ENCODE measurements at regions not wholly inside any gene's neighbourhood (a gene's known extent, or its start where the extent isn't known, plus 50 kb on each side); places are given as distances from the start of the nearest gene placed in this dataset.
"Not testable (repeated sequence)": the region's sequence is repeated elsewhere in the genome, so short reads cannot be mapped to it uniquely, and the experiment has no call there.

GRCh38 chr12:71283883-71284282, 126.1 kb upstream of the TSPAN8 start:
- DNase-seq (ENCODE audit: low spot score), result no peak
- H3K36me3 Mint-ChIP-seq (ENCODE audit: low read depth), result no peaks in the 10 kb centered on the region
- no peaks in the 10 kb centered on the region for H3K4me1 Mint-ChIP-seq (ENCODE audit: low read depth)
- intact Hi-C loops (cut with micrococcal nuclease), result no loop called here
- H3K27me3 Mint-ChIP-seq (ENCODE audit: insufficient read depth), result no peaks in the 10 kb centered on the region
- no peaks in the 10 kb centered on the region for H3K9me3 Mint-ChIP-seq
- H3K4me3 Mint-ChIP-seq, result no peak overlapping the region
- H3K27ac Mint-ChIP-seq, result no peak overlapping the region

GRCh38 chr12:71282925-71283324, 125.1 kb upstream of the TSPAN8 start:
- intact Hi-C loops (cut with micrococcal nuclease), result no loop called here
- Mint-ChIP-seq H3K4me1 (ENCODE audit: low read depth) (no peaks in the 10 kb centered on the region), H3K36me3 (ENCODE audit: low read depth) (no peaks in the 10 kb centered on the region)

GRCh38 chr12:71282020-71282419, 124.2 kb upstream of the TSPAN8 start:
- Mint-ChIP-seq H3K9me3 (no peaks in the 10 kb centered on the region), H3K36me3 (ENCODE audit: low read depth) (no peaks in the 10 kb centered on the region), H3K27me3 (ENCODE audit: insufficient read depth) (no peaks in the 10 kb centered on the region), H3K4me3 (no peak overlapping the region), H3K4me1 (ENCODE audit: low read depth) (no peaks in the 10 kb centered on the region), H3K27ac (no peak overlapping the region)
- intact Hi-C loops (cut with micrococcal nuclease), result no loop called here
- no peak for DNase-seq (ENCODE audit: low spot score)

More at GRCh38 chr12:71282925-71283324, 125.1 kb upstream of the TSPAN8 start:
- DNase-seq (ENCODE audit: low spot score), result no peak
- Mint-ChIP-seq H3K27me3 (ENCODE audit: insufficient read depth) (no peaks in the 10 kb centered on the region), H3K27ac (no peak overlapping the region), H3K9me3 (no peaks in the 10 kb centered on the region), H3K4me3 (no peak overlapping the region)

DNA sequence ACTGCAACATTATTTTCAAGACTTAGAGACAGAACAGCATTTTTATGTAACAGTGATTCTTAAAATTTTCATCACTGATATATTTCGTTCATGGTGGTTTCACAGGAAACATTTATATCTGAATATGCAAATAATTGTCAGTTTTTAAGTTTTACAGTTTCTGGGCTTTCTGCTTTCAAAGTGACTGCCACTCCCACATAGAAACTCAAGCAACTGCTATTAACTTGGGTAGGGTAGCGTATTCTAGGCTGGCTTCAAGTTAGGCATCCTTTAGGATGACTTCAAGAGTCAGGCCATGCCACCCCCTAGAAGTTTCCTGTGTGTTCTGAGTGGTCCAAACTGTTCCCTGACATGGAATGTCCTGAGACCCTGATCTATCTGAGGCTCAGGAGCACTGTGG, 123.6 kb upstream of the TSPAN8 start:
- H3K9me3 Mint-ChIP-seq, result no peaks in the 10 kb centered on the region
- H3K4me1 Mint-ChIP-seq (ENCODE audit: low read depth), result no peaks in the 10 kb centered on the region
- no peaks in the 10 kb centered on the region for H3K27me3 Mint-ChIP-seq (ENCODE audit: insufficient read depth)
- H3K36me3 Mint-ChIP-seq (ENCODE audit: low read depth), result no peaks in the 10 kb centered on the region
- H3K4me3 Mint-ChIP-seq, result no peak overlapping the region
- no peak for DNase-seq (ENCODE audit: low spot score)
- intact Hi-C loops (cut with micrococcal nuclease), result no loop called here
- no peak overlapping the region for H3K27ac Mint-ChIP-seq

- H3K9me3 Mint-ChIP-seq, result no peaks in the 10 kb centered on the region
- intact Hi-C loops (cut with micrococcal nuclease), result no loop called here
- no peaks in the 10 kb centered on the region for H3K27me3 Mint-ChIP-seq (ENCODE audit: insufficient read depth)
These were observed 120.1 kb upstream of the TSPAN8 start for GRCh38 chr12:71277866-71278265.

GRCh38 chr12:71276541-71276940, 118.7 kb upstream of the TSPAN8 start:
- H3K27ac Mint-ChIP-seq, result no peak overlapping the region
- intact Hi-C loops (cut with micrococcal nuclease), result no loop called here

More at GRCh38 chr12:71277866-71278265, 120.1 kb upstream of the TSPAN8 start:
- Mint-ChIP-seq H3K27ac (no peak overlapping the region), H3K4me1 (ENCODE audit: low read depth) (no peaks in the 10 kb centered on the region), H3K4me3 (no peak overlapping the region), H3K36me3 (ENCODE audit: low read depth) (no peaks in the 10 kb centered on the region)
- no peak for DNase-seq (ENCODE audit: low spot score)

GRCh38 chr12:71270794-71271193, 113.0 kb upstream of the TSPAN8 start:
- H3K27ac Mint-ChIP-seq; intact Hi-C loops (cut with micrococcal nuclease): not testable (repeated sequence)

More at GRCh38 chr12:71276541-71276940, 118.7 kb upstream of the TSPAN8 start:
- H3K9me3 Mint-ChIP-seq, result no peaks in the 10 kb centered on the region
- H3K27me3 Mint-ChIP-seq (ENCODE audit: insufficient read depth), result no peaks in the 10 kb centered on the region
- H3K36me3 Mint-ChIP-seq (ENCODE audit: low read depth), result no peaks in the 10 kb centered on the region
- no peak for DNase-seq (ENCODE audit: low spot score)
- no peaks in the 10 kb centered on the region for H3K4me1 Mint-ChIP-seq (ENCODE audit: low read depth)
- H3K4me3 Mint-ChIP-seq, result no peak overlapping the region

DNA sequence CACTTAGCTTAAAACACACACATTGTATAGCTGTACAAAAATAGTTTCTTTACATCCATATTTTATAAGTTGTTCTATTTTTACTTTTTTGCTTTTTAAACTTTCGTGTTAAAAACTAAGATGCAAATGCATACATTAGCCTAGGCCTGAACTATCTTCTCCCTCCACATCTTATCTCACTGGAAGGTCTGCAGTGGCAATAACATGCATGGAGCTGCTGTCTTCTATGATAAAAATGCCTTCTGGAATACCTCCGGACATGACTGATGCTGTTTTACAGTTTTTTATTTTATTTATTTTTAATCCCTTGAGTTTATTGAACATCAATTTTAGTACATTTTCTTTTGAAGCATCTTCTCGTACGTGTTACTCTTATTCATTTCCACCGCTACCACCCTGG, 112.3 kb upstream of the TSPAN8 start:
- intact Hi-C loops (cut with micrococcal nuclease), result no loop called here
- no peak overlapping the region for H3K4me3 Mint-ChIP-seq

More at GRCh38 chr12:71270794-71271193, 113.0 kb upstream of the TSPAN8 start:
- not testable (repeated sequence) for DNase-seq (ENCODE audit: low spot score); H3K4me1 Mint-ChIP-seq (ENCODE audit: low read depth); H3K27me3 Mint-ChIP-seq (ENCODE audit: insufficient read depth); H3K36me3 Mint-ChIP-seq (ENCODE audit: low read depth); H3K9me3 Mint-ChIP-seq; H3K4me3 Mint-ChIP-seq

DNA sequence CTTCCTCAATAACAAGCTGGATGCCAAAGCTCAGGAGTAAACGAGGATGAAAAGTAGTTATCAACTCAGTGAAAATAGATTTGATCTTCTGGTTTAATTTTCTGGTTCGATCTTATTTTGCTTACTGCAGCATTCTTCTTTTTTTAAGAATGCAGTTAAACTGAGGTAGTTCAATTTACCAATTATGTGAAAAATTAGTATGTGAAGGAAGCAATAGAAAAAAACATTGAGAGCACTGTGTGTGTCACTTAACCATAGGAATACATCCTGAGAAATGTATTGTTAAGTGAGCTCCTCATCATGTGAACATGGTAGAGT, 111.4 kb upstream of the TSPAN8 start:
- H3K36me3 Mint-ChIP-seq (ENCODE audit: low read depth), result no peaks in the 10 kb centered on the region
- no peak overlapping the region for H3K27ac Mint-ChIP-seq
- H3K4me3 Mint-ChIP-seq, result no peak overlapping the region
- intact Hi-C loops (cut with micrococcal nuclease), result no loop called here
- no peaks in the 10 kb centered on the region for H3K4me1 Mint-ChIP-seq (ENCODE audit: low read depth)
- H3K9me3 Mint-ChIP-seq, result no peaks in the 10 kb centered on the region
- no peaks in the 10 kb centered on the region for H3K27me3 Mint-ChIP-seq (ENCODE audit: insufficient read depth)
- DNase-seq (ENCODE audit: low spot score), result no peak

More for the DNA sequence above, 112.3 kb upstream of the TSPAN8 start:
- H3K27ac Mint-ChIP-seq, result no peak overlapping the region
- H3K4me1 Mint-ChIP-seq (ENCODE audit: low read depth), result no peaks in the 10 kb centered on the region
- no peaks in the 10 kb centered on the region for H3K36me3 Mint-ChIP-seq (ENCODE audit: low read depth)
- H3K27me3 Mint-ChIP-seq (ENCODE audit: insufficient read depth), result no peaks in the 10 kb centered on the region
- DNase-seq (ENCODE audit: low spot score), result no peak
- no peaks in the 10 kb centered on the region for H3K9me3 Mint-ChIP-seq

DNA sequence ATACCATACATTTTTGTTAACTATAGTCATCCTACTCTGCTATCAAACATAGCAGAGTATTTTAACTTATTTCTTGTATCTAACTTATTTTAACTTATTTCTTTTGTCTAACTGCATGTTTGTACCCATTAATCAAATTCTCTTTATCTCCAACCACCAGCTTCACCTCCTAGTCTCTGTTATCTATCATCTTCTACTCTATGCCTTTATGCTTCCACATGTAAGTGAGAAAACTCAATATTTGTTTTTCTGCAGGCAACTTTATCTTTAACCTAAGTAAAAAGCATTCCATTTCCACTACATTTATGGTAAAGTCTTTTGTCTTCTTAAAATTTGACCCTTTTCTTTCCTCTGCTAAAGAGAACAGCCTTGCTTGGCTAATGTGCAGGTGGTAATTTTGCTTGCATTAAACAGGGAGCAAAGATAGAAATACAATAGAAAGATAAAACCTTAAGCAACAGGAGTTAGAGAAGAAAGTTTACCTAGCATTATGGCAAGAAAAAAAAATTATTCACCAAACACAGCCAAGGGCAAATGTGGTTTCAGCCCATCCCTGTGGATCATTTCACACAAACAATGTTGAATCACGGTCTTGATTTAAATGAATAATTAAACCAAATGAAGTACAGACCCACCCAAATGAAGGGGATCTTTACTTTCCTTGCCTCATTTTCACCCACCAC, 110.9 kb upstream of the TSPAN8 start:
- Mint-ChIP-seq H3K4me1 (ENCODE audit: low read depth) (no peaks in the 10 kb centered on the region), H3K27me3 (ENCODE audit: insufficient read depth) (no peaks in the 10 kb centered on the region), H3K9me3 (no peaks in the 10 kb centered on the region), H3K4me3 (no peak overlapping the region), H3K36me3 (ENCODE audit: low read depth) (no peaks in the 10 kb centered on the region), H3K27ac (no peak overlapping the region)
- no peak for DNase-seq (ENCODE audit: low spot score)
- intact Hi-C loops (cut with micrococcal nuclease), result no loop called here

- no peaks in the 10 kb centered on the region for H3K27me3 Mint-ChIP-seq (ENCODE audit: insufficient read depth)
- no peak overlapping the region for H3K4me3 Mint-ChIP-seq
- DNase-seq (ENCODE audit: low spot score), result no peak
- H3K4me1 Mint-ChIP-seq (ENCODE audit: low read depth), result no peaks in the 10 kb centered on the region
- peaks cover 6% of the 10 kb centered on the region for H3K9me3 Mint-ChIP-seq
- intact Hi-C loops (cut with micrococcal nuclease), result no loop called here
- H3K27ac Mint-ChIP-seq, result no peak overlapping the region
- no peaks in the 10 kb centered on the region for H3K36me3 Mint-ChIP-seq (ENCODE audit: low read depth)
These were observed 108.8 kb upstream of the TSPAN8 start for GRCh38 chr12:71266606-71267005.

DNA sequence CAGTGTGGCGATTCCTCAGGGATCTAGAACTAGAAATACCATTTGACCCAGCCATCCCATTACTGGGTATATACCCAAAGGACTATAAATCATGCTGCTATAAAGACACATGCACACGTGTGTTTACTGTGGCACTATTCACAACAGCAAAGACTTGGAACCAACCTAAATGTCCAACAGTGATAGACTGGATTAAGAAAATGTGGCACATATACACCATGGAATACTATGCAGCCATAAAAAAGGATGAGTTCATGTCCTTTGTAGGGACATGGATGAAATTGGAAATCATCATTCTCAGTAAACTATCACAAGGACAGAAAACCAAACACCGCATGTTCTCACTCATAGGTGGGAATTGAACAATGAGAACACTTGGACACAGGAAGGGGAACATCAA, 107.9 kb upstream of the TSPAN8 start:
- H3K27ac Mint-ChIP-seq; DNase-seq (ENCODE audit: low spot score); intact Hi-C loops (cut with micrococcal nuclease); H3K27me3 Mint-ChIP-seq (ENCODE audit: insufficient read depth); H3K4me1 Mint-ChIP-seq (ENCODE audit: low read depth); H3K4me3 Mint-ChIP-seq; H3K36me3 Mint-ChIP-seq (ENCODE audit: low read depth); H3K9me3 Mint-ChIP-seq: not testable (repeated sequence)

DNA sequence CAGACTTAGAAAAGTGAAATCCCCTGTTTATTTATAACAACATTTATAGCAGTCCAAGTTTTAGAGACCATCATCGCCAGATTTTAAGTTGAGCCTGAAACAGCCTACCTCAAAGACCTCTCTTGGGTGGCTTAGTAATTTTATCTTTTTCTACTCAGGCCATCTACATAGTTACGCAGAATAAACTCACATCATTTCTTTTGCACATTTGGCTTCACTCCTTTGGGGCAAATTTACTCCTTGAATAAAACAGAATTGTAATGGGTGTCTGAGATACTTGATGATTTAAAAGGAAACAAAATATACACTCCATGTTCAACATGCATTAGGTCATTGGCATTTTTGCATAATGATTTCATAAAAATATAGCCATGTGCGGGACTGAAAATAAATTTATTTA, 104.7 kb upstream of the TSPAN8 start:
- Mint-ChIP-seq H3K4me3 (no peak overlapping the region), H3K9me3 (peaks cover 6% of the 10 kb centered on the region), H3K27me3 (ENCODE audit: insufficient read depth) (no peaks in the 10 kb centered on the region), H3K4me1 (ENCODE audit: low read depth) (no peaks in the 10 kb centered on the region), H3K36me3 (ENCODE audit: low read depth) (no peaks in the 10 kb centered on the region), H3K27ac (no peak overlapping the region)
- no peak for DNase-seq (ENCODE audit: low spot score)
- intact Hi-C loops (cut with micrococcal nuclease), result no loop called here

DNA sequence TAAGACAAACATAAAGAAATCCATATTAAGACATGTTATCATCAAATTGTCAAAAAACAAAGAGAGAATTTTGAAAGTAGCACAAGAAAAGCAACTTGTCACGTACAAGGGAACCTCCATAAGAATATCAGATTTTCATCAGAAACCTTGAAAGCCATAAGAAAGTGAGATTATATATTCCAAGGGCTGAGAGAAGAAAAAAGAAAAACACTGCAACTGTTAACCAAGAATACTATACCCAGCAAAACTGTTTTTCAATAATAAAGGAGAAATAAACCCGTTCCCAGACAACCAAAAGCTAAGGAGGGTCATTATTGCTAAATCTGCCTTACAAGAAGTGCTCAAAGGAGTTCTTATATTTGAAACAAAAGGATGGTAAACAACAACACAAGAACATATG, 94.7 kb upstream of the TSPAN8 start:
- Mint-ChIP-seq H3K4me3 (no peak overlapping the region), H3K27me3 (ENCODE audit: insufficient read depth) (no peaks in the 10 kb centered on the region), H3K36me3 (ENCODE audit: low read depth) (no peaks in the 10 kb centered on the region), H3K9me3 (peaks cover 16% of the 10 kb centered on the region), H3K27ac (no peak overlapping the region), H3K4me1 (ENCODE audit: low read depth) (no peaks in the 10 kb centered on the region)
- no peak for DNase-seq (ENCODE audit: low spot score)
- intact Hi-C loops (cut with micrococcal nuclease), result no loop called here
